GM12873 (cell line): ENCODE measurements at regions not wholly inside any gene's neighbourhood (a gene's known extent, or its start where the extent isn't known, plus 50 kb on each side); places are given as distances from the start of the nearest gene placed in this dataset.

Source experiments
- CTCF ChIP-seq: IDR thresholded peaks from 2 replicates; pipeline ENCODE4 v1.5.1; 2012; ENCODE audit warnings: low read depth, mild to moderate bottlenecking, moderate library complexity, low read length, control low read depth; ENCODE audit not compliant: insufficient read depth; ENCODE audit errors: missing control alignments

GRCh38 chr9:80292231-80292630 is 720.5 kb downstream of the TLE4 start:
- no peak for TF ChIP-seq CTCF

GRCh38 chr9:80285326-80285725 is 713.6 kb downstream of the TLE4 start:
- no peak for TF ChIP-seq CTCF

- TF ChIP-seq CTCF = no peak
Measured at GRCh38 chr9:80282766-80283165, 711.0 kb downstream of the TLE4 start.

GRCh38 chr9:80259079-80259478 is 687.3 kb downstream of the TLE4 start:
- TF ChIP-seq CTCF = no peak

- no peak for TF ChIP-seq CTCF
Measured at GRCh38 chr9:80251778-80252177, 680.0 kb downstream of the TLE4 start.

- no peak for TF ChIP-seq CTCF
Measured at GRCh38 chr9:80242022-80242421, 670.3 kb downstream of the TLE4 start.

- TF ChIP-seq CTCF = no peak
Measured at GRCh38 chr9:80235752-80236151, 664.0 kb downstream of the TLE4 start.

GRCh38 chr9:80233906-80234305 is 662.1 kb downstream of the TLE4 start:
- no peak for TF ChIP-seq CTCF
